Astrocyte (in vitro differentiated cells and primary cell): ENCODE measurements at regions not wholly inside any gene's neighbourhood (a gene's known extent, or its start where the extent isn't known, plus 50 kb on each side); places are given as distances from the start of the nearest gene placed in this dataset.

Experiments
- CTCF ChIP-seq: IDR thresholded peaks from 2 replicates; pipeline ENCODE4 v1.5.1; 2011; ENCODE audit warnings: low read depth, mild to moderate bottlenecking, inconsistent platforms, low read length, moderate library complexity; ENCODE audit not compliant: insufficient read depth
- EZH2 ChIP-seq: IDR thresholded peaks from 2 replicates; pipeline ENCODE4 v1.6.1; 2012; ENCODE audit warnings: mild to moderate bottlenecking, low read length, inconsistent platforms; ENCODE audit not compliant: insufficient read depth

GRCh38 chr2:173697929-173698328 is 267.2 kb downstream of the SP3 start:
- TF ChIP-seq CTCF (no peak), EZH2 (no peak)
